Activated CD8-positive, alpha-beta memory T cell treated with anti-CD3 and anti-CD28 coated beads, Interleukin-2, amount 50 U/mL, for 1 hour (primary cell): ENCODE measurements at regions not wholly inside any gene's neighbourhood (a gene's known extent, or its start where the extent isn't known, plus 50 kb on each side); places are given as distances from the start of the nearest gene placed in this dataset.

Experiments
- DNase-seq: peaks from one replicate; pipeline ENCODE4 v3.0.0-alpha.2; 2020; ENCODE audit errors: extremely low read depth

GRCh38 chr12:91922139-91922538 is 223.5 kb downstream of the BTG1 start:
- DNase-seq: no peak

- no peak for DNase-seq
Observed at GRCh38 chr12:91921555-91921954, 224.1 kb downstream of the BTG1 start.

GRCh38 chr12:91920741-91921140 is 224.9 kb downstream of the BTG1 start:
- DNase-seq: no peak

- no peak for DNase-seq
Observed at GRCh38 chr12:91920276-91920675, 225.4 kb downstream of the BTG1 start.

- no peak for DNase-seq
Observed at GRCh38 chr12:91918431-91918830, 227.2 kb downstream of the BTG1 start.

- no peak for DNase-seq
Observed at GRCh38 chr12:91914701-91915100, 230.9 kb downstream of the BTG1 start.

GRCh38 chr12:91913651-91914050 is 232.0 kb downstream of the BTG1 start:
- DNase-seq: no peak

GRCh38 chr12:91913124-91913523 is 232.5 kb downstream of the BTG1 start:
- no peak for DNase-seq

GRCh38 chr12:91912178-91912577 is 233.5 kb downstream of the BTG1 start:
- no peak for DNase-seq

GRCh38 chr12:91910871-91911388 is 234.7 kb downstream of the BTG1 start:
- no peak for DNase-seq

GRCh38 chr12:91902860-91903683 is 242.6 kb downstream of the BTG1 start:
- no peak for DNase-seq

GRCh38 chr12:91901381-91902074 is 244.1 kb downstream of the BTG1 start:
- DNase-seq: no peak

GRCh38 chr12:91900971-91901370 is 244.7 kb downstream of the BTG1 start:
- no peak for DNase-seq

GRCh38 chr12:91899056-91899455 is 246.6 kb downstream of the BTG1 start:
- no peak for DNase-seq

- no peak for DNase-seq
Observed at GRCh38 chr12:91897025-91897515, 248.6 kb downstream of the BTG1 start.

- DNase-seq: no peak
Observed at GRCh38 chr12:91896286-91897024, 249.2 kb downstream of the BTG1 start.

GRCh38 chr12:91894911-91895310 is 250.7 kb downstream of the BTG1 start:
- DNase-seq: no peak

GRCh38 chr12:91893476-91893875 is 252.2 kb downstream of the BTG1 start:
- DNase-seq: no peak

- no peak for DNase-seq
Observed at GRCh38 chr12:91892081-91892855, 253.4 kb downstream of the BTG1 start.

- DNase-seq: no peak
Observed at GRCh38 chr12:91890742-91891141, 254.9 kb downstream of the BTG1 start.

GRCh38 chr12:91889910-91890309 is 255.7 kb downstream of the BTG1 start:
- no peak for DNase-seq
